SU-DHL-6 (cell line): ENCODE measurements at regions not wholly inside any gene's neighbourhood (a gene's known extent, or its start where the extent isn't known, plus 50 kb on each side); places are given as distances from the start of the nearest gene placed in this dataset.
"Not testable (repeated sequence)": the region's sequence is repeated elsewhere in the genome, so short reads cannot be mapped to it uniquely, and the experiment has no call there.

ENCODE experiments used
- H2AFZ ChIP-seq: fragments of 200-600 bp; sonication (generic); 2 replicates; pipeline ENCODE4 v1.6.1; 2014; ENCODE audit warnings: low read depth, mild to moderate bottlenecking, moderate library complexity, mixed read lengths, antibody characterized with exemption, low read length; ENCODE audit not compliant: severe bottlenecking
- H3F3A ChIP-seq: fragments of 200-600 bp; shearing (Covaris generic); 2 replicates; pipeline ENCODE4 v1.6.0; 2016; ENCODE audit warnings: antibody characterized with exemption, mild to moderate bottlenecking; ENCODE audit not compliant: insufficient read depth
- H3K27ac ChIP-seq: fragments of 200-600 bp; sonication (generic); 2 replicates; pipeline ENCODE4 v1.5.1; 2016; ENCODE audit warnings: low read depth, mild to moderate bottlenecking, low read length, moderate library complexity, mixed read lengths
- H3K27me3 ChIP-seq: fragments of 200-600 bp; sonication (generic), shearing (Covaris generic); 2 replicates; pipeline ENCODE4 v1.6.0; 2014; ENCODE audit warnings: mild to moderate bottlenecking, low read length
- H3K36me3 ChIP-seq: fragments of 200-600 bp; sonication (generic); 2 replicates; pipeline ENCODE4 v1.6.1; 2014; ENCODE audit warnings: mild to moderate bottlenecking, low read length, mixed read lengths
- H3K4me2 ChIP-seq: fragments of 300-600, 200-600 bp; shearing (Covaris generic), sonication (generic); 2 replicates; pipeline ENCODE4 v1.6.0; 2014; ENCODE audit warnings: low read length, low read depth, mild to moderate bottlenecking; ENCODE audit not compliant: poor library complexity, severe bottlenecking
- H3K4me3 ChIP-seq: fragments of 200-600 bp; sonication (generic); 2 replicates; pipeline ENCODE4 v1.5.1; 2014; ENCODE audit warnings: antibody characterized with exemption, low read length, mild to moderate bottlenecking, mixed read lengths; ENCODE audit not compliant: insufficient read depth, poor library complexity, severe bottlenecking
- H3K79me2 ChIP-seq: fragments of 200-600 bp; sonication (generic); 2 replicates; pipeline ENCODE4 v1.6.1; 2014; ENCODE audit warnings: mild to moderate bottlenecking, low read length, moderate library complexity; ENCODE audit not compliant: insufficient read depth
- H3K9ac ChIP-seq: fragments of 200-600 bp; sonication (generic); 2 replicates; pipeline ENCODE4 v1.7.0; 2014; ENCODE audit warnings: mild to moderate bottlenecking, low read length
- H3K9me2 ChIP-seq: fragments of 200-600 bp; sonication (generic); replicated peaks from 2 replicates; pipeline ENCODE4 v1.6.1; 2014; ENCODE audit warnings: low read length; ENCODE audit not compliant: insufficient read depth
- H3K9me3 ChIP-seq: fragments of 200-600 bp; sonication (generic); 2 replicates; pipeline ENCODE4 v1.6.1; 2014; ENCODE audit warnings: low read length, mixed read lengths; ENCODE audit not compliant: insufficient read depth
- H4K20me1 ChIP-seq: fragments of 200-600 bp; sonication (generic); 2 replicates; pipeline ENCODE4 v1.6.1; 2014; ENCODE audit warnings: low read depth, mild to moderate bottlenecking, antibody characterized with exemption, low read length, moderate library complexity, mixed read lengths

DNA sequence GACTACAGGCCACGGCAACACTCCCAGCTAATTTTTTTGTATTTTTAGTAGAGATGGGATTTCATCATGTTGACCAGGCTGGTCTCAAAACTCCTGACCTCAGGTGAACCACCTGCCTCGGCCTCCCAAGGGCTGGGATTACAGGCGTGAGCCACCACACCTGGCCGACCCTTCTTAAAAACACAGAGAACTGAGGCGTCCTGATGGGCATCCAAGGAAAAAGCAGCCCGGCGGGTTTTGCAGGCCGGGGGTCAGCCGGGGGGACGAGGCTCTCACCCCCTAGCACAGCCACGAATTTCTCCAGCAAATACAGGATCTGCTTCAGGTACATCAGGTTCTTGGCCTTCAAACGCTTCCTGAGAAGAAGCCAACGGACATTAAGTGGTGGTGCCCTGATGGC is 178.9 kb downstream of the KLRB1 start:
- H2AFZ ChIP-seq, H3K79me2 ChIP-seq, H4K20me1 ChIP-seq, H3K36me3 ChIP-seq, H3K27me3 ChIP-seq, H3K9me3 ChIP-seq, H3K27ac ChIP-seq, H3F3A ChIP-seq, H3K4me3 ChIP-seq, H3K9ac ChIP-seq, H3K4me2 ChIP-seq, H3K9me2 ChIP-seq: not testable (repeated sequence)

GRCh38 chr12:9425429-9425828 is 182.3 kb downstream of the KLRB1 start:
- not testable (repeated sequence) for H3K36me3 ChIP-seq, H3K27ac ChIP-seq, H3K4me3 ChIP-seq, H3K9ac ChIP-seq, H3K9me3 ChIP-seq, H3F3A ChIP-seq, H3K9me2 ChIP-seq, H3K27me3 ChIP-seq, H4K20me1 ChIP-seq, H2AFZ ChIP-seq, H3K79me2 ChIP-seq, H3K4me2 ChIP-seq

GRCh38 chr12:9424175-9424740 is 183.5 kb downstream of the KLRB1 start:
- H3K27ac ChIP-seq, H3K36me3 ChIP-seq, H3F3A ChIP-seq, H4K20me1 ChIP-seq, H3K79me2 ChIP-seq, H3K4me2 ChIP-seq, H3K27me3 ChIP-seq, H3K9ac ChIP-seq, H3K9me3 ChIP-seq, H2AFZ ChIP-seq, H3K4me3 ChIP-seq, H3K9me2 ChIP-seq: not testable (repeated sequence)

DNA sequence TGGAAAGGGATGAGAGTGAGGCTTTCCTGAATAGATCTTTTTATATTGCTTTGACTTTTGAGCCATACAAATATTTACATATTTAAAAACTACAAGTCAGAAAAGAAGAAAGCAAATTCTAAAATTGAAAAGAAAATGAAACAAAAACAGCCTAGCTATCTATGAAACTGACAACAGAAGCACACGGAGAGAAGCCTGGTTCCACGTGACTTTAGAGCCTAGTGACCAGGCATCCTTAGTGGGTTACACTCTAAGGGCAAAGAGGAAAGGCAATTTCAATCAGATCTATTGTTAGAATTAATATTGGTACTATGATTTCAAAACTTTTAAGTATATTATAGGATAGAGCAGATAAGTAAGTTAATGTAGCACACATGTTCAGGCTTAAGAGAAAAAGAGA is 185.0 kb downstream of the KLRB1 start:
- H3K9me3 ChIP-seq, H3K9ac ChIP-seq, H2AFZ ChIP-seq, H4K20me1 ChIP-seq, H3K36me3 ChIP-seq, H3F3A ChIP-seq, H3K9me2 ChIP-seq, H3K4me2 ChIP-seq, H3K4me3 ChIP-seq, H3K27me3 ChIP-seq, H3K27ac ChIP-seq, H3K79me2 ChIP-seq: not testable (repeated sequence)

DNA sequence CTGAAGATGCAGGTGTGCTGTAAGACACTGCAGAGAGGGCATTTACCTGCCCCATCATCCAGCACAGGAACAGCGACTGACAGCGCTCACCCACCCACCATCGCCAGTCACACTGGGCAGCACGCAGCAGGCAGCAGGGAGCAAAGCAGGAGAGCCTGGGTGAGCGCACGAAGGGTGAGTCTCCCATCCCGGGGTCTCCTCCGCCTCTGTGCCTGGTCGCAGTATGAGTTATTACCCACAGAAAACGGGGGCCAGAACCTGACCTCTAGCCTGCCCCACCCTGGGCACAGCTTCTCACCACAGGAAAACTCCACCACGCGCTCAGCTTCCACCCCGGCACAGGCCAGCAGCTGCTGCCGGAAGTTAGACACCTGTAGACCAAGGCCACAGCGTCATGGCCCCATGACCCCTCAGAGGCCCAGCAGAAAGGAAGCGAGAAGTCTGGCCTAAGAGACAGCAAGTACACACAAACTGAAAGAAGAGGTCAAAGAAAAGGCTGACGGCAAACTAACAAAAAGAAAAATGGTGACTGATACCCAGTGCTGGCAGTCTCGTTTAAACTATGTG is 186.1 kb downstream of the KLRB1 start:
- not testable (repeated sequence) for H3K9me3 ChIP-seq, H3F3A ChIP-seq, H3K27me3 ChIP-seq, H3K36me3 ChIP-seq, H3K9me2 ChIP-seq, H2AFZ ChIP-seq, H3K79me2 ChIP-seq, H3K9ac ChIP-seq, H3K27ac ChIP-seq, H3K4me3 ChIP-seq, H3K4me2 ChIP-seq, H4K20me1 ChIP-seq

- H3K9ac ChIP-seq, H3K9me3 ChIP-seq, H3K9me2 ChIP-seq: not testable (repeated sequence)
Measured at GRCh38 chr12:9420817-9421519, 186.7 kb downstream of the KLRB1 start.

GRCh38 chr12:9418669-9419041 is 189.1 kb downstream of the KLRB1 start:
- H4K20me1 ChIP-seq, H3F3A ChIP-seq, H3K4me2 ChIP-seq, H3K4me3 ChIP-seq, H3K9me2 ChIP-seq, H3K79me2 ChIP-seq, H3K27ac ChIP-seq, H3K9me3 ChIP-seq, H3K27me3 ChIP-seq, H2AFZ ChIP-seq, H3K36me3 ChIP-seq, H3K9ac ChIP-seq: not testable (repeated sequence)

More at GRCh38 chr12:9420817-9421519, 186.7 kb downstream of the KLRB1 start:
- H3K79me2 ChIP-seq, H3K27me3 ChIP-seq, H3K36me3 ChIP-seq, H3K4me2 ChIP-seq, H3F3A ChIP-seq, H3K4me3 ChIP-seq, H2AFZ ChIP-seq, H3K27ac ChIP-seq, H4K20me1 ChIP-seq: not testable (repeated sequence)

GRCh38 chr12:9417947-9418668 is 189.6 kb downstream of the KLRB1 start:
- not testable (repeated sequence) for H3K9me3 ChIP-seq, H3K9me2 ChIP-seq, H3K9ac ChIP-seq, H3K27ac ChIP-seq, H3K27me3 ChIP-seq, H3K79me2 ChIP-seq, H3K4me2 ChIP-seq, H3K4me3 ChIP-seq, H4K20me1 ChIP-seq, H3K36me3 ChIP-seq, H3F3A ChIP-seq, H2AFZ ChIP-seq
